SJSA1 (cell line): ENCODE measurements at regions not wholly inside any gene's neighbourhood (a gene's known extent, or its start where the extent isn't known, plus 50 kb on each side); places are given as distances from the start of the nearest gene placed in this dataset.
A peak's percentile ranks its signal among the peaks of the same experiment; 100 is the strongest.

Source experiments
- DNase-seq, 2 experiments: peaks; one replicate each; pipeline ENCODE4 v3.0.0-alpha.2; 2015 to 2020; ENCODE audit warnings: low spot score in 2 of 2, low read depth in 1 of 2
- H3K27ac ChIP-seq: fragments of 250-450 bp; sonication (Bioruptor Pico); 2 replicates; pipeline ENCODE4 v1.5.1; 2020; ENCODE audit warnings: mild to moderate bottlenecking, moderate library complexity
- H3K27me3 ChIP-seq: fragments of 250-450 bp; sonication (Bioruptor Pico); replicated peaks from 2 replicates; pipeline ENCODE4 v1.5.1; 2020; ENCODE audit warnings: mild to moderate bottlenecking, moderate library complexity
- H3K36me3 ChIP-seq: fragments of 250-450 bp; sonication (Bioruptor Pico); 2 replicates; pipeline ENCODE4 v1.5.1; 2020; ENCODE audit warnings: mild to moderate bottlenecking
- H3K4me1 ChIP-seq: fragments of 250-450 bp; sonication (Bioruptor Pico); replicated peaks from 2 replicates; pipeline ENCODE4 v1.6.1; 2021; ENCODE audit warnings: mild to moderate bottlenecking
- H3K4me3 ChIP-seq: fragments of 250-450 bp; sonication (Bioruptor Pico); 2 replicates; pipeline ENCODE4 v1.5.1; 2020; ENCODE audit warnings: mild to moderate bottlenecking
- H3K9me3 ChIP-seq: fragments of 250-450 bp; sonication (Bioruptor Pico); replicated peaks from 2 replicates; pipeline ENCODE4 v1.5.1; 2020; ENCODE audit warnings: mild to moderate bottlenecking

DNA sequence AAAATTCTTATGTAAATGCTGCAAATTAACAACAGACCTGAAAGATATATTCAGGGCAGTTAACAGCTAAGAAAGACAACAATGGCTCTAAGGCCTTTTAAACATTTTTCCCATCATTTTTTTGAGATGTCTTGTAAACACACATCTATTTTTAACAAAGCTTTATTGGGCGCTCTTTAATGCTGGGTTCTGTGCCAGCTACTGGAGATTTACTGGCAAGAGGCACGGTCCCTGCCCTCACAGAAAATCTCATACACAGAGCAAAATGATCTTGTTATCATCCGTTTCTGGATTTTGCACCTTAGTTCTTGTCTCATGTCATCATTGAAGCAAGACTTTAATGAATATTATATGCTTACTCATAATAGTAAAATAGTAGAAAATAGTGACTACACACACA lies 1022.3 kb upstream of the WWC1 start:
- peaks cover 21% of the 10 kb centered on the region for H3K4me1 ChIP-seq
- no peaks in the 10 kb centered on the region for H3K9me3 ChIP-seq

GRCh38 chr5:167271081-167271480 lies 1020.4 kb upstream of the WWC1 start:
- Histone ChIP-seq H3K36me3 (no peaks in the 10 kb centered on the region), H3K4me3 (no peak overlapping the region), H3K27me3 (no peaks in the 10 kb centered on the region), H3K9me3 (no peaks in the 10 kb centered on the region), H3K4me1 (peaks cover 22% of the 10 kb centered on the region), H3K27ac (no peak overlapping the region)
- no peak for DNase-seq

More for the DNA sequence above, 1022.3 kb upstream of the WWC1 start:
- DNase-seq = peak in 1 of 2 experiments; percentile 13
- H3K36me3 ChIP-seq = no peaks in the 10 kb centered on the region
- no peaks in the 10 kb centered on the region for H3K27me3 ChIP-seq
- H3K4me3 ChIP-seq = no peak overlapping the region
- peak overlapping the region; percentile 2; the same call in 1 of the 2 replicates for H3K27ac ChIP-seq

DNA sequence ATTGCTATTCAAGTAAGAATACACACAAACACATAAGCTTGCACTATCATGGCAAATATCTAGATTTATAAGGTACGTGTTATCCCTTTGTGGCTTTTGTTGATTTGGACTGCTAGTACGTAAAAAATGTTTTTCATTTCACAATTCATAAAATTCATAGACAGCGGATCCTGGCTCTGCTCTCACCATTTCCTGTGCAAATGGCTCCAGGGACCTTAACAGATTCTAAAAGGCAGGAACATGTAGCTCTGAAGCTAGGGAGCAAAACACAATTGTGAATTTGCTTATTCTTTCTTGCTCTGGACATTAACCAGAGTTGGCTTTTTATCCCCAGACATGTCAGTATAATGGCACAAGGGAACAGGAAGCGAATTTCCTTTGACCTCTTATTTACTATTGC lies 1019.9 kb upstream of the WWC1 start:
- no peak for DNase-seq
- no peaks in the 10 kb centered on the region for H3K27me3 ChIP-seq
- H3K4me3 ChIP-seq = no peak overlapping the region
- H3K27ac ChIP-seq = no peak overlapping the region
- no peaks in the 10 kb centered on the region for H3K36me3 ChIP-seq
- H3K4me1 ChIP-seq = peaks cover 22% of the 10 kb centered on the region
- no peaks in the 10 kb centered on the region for H3K9me3 ChIP-seq

GRCh38 chr5:167280111-167280510 lies 1011.3 kb upstream of the WWC1 start:
- Histone ChIP-seq H3K9me3 (no peaks in the 10 kb centered on the region), H3K36me3 (no peaks in the 10 kb centered on the region), H3K27me3 (no peaks in the 10 kb centered on the region), H3K4me3 (no peak overlapping the region), H3K4me1 (peaks cover 10% of the 10 kb centered on the region), H3K27ac (no peak overlapping the region)
- no peak for DNase-seq

DNA sequence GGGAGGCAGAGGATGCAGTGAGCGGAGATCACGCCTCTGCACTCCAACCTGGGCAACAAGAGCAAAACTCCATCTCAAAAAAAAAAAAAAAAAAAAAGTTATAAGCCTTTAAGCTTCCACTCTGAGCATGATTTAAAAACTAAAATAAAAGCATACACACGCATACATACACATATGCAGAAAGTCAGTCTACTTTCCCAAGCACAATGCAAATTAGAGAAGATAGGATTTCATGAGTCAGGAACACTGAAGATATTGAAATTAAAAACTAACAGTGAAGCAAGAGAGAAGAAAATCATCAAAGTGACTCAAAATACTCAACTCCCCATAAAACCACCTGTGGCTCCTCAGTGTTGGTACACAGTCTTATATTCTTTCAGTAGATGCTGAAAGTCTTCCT lies 1009.5 kb upstream of the WWC1 start:
- H3K27me3 ChIP-seq = no peaks in the 10 kb centered on the region
- no peaks in the 10 kb centered on the region for H3K9me3 ChIP-seq
- H3K4me3 ChIP-seq = no peak overlapping the region
- no peak for DNase-seq
- H3K36me3 ChIP-seq = no peaks in the 10 kb centered on the region
- H3K4me1 ChIP-seq = peaks cover 10% of the 10 kb centered on the region
- no peak overlapping the region for H3K27ac ChIP-seq

DNA sequence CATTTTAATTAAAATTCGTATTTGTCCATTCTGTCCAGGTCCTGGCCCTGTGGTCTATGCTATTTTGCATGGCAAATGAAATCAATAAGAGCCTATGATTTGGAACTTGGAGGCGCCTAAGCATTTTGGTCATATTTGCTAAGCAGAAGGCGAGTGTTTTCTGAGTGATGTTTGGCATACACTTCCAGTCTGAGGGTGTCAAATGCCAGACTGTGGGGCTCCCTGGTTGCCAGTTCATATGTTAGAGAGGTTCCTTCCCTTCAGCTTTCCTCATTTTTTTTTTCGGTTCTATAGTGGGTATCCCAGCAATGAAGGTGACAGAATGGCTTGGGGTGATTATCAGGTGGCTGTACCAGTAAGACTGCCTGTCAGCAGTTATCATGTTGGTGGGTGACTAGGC lies 1007.8 kb upstream of the WWC1 start:
- DNase-seq = no peak
- Histone ChIP-seq H3K27ac (no peak overlapping the region), H3K4me1 (peaks cover 10% of the 10 kb centered on the region), H3K9me3 (no peaks in the 10 kb centered on the region), H3K27me3 (no peaks in the 10 kb centered on the region), H3K4me3 (no peak overlapping the region), H3K36me3 (no peaks in the 10 kb centered on the region)

- DNase-seq = no peak
- no peak overlapping the region for H3K4me3 ChIP-seq
- H3K9me3 ChIP-seq = no peaks in the 10 kb centered on the region
- no peaks in the 10 kb centered on the region for H3K27me3 ChIP-seq
- H3K36me3 ChIP-seq = no peaks in the 10 kb centered on the region
- no peak overlapping the region for H3K27ac ChIP-seq
- peaks cover 10% of the 10 kb centered on the region for H3K4me1 ChIP-seq
Measured at GRCh38 chr5:167284222-167284890, 1007.1 kb upstream of the WWC1 start.

GRCh38 chr5:167285591-167285990 lies 1005.9 kb upstream of the WWC1 start:
- Histone ChIP-seq H3K9me3 (no peaks in the 10 kb centered on the region), H3K36me3 (no peaks in the 10 kb centered on the region), H3K4me1 (peaks cover 10% of the 10 kb centered on the region), H3K27me3 (no peaks in the 10 kb centered on the region), H3K27ac (no peak overlapping the region), H3K4me3 (no peak overlapping the region)
- DNase-seq = no peak

DNA sequence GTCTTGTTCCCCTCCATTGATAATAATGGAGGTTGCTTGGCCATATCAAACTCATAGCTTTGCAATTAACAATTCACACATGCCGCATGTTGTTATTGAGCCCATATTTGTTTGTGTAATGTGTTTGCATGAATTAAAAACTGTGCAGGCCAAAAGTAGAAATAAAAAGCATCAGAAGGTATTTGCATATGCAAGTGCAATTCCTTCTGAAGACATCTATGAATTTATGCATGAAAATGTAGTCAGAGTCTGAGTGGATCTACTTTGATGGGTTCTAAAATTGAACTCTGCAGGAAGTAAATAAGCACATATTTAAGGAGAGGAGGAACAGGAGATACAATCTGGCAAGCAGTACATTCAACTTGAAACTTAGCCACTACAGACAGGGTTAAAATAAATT lies 1004.6 kb upstream of the WWC1 start:
- no peak overlapping the region for H3K27ac ChIP-seq
- no peak overlapping the region for H3K4me3 ChIP-seq
- no peak for DNase-seq
- no peaks in the 10 kb centered on the region for H3K9me3 ChIP-seq
- peaks cover 10% of the 10 kb centered on the region for H3K4me1 ChIP-seq
- no peaks in the 10 kb centered on the region for H3K27me3 ChIP-seq
- H3K36me3 ChIP-seq = no peaks in the 10 kb centered on the region

DNA sequence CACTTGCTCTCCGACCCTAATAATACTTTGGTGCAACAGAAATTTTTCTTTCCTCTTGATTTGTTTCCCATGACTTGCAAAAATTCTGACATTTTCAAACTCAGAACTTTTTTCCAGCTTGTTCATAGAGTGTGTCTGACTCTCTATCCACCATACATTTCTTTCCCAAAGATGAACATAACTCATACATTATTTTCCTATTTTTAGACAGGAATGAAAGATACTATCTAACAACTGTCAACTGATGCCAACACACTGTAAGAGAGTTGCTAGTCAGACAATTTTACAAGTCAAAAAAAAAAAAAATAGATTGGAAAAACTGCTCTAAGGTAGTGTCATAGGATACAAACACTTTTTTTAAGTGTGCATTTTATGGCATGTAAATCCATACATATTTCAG lies 1001.0 kb upstream of the WWC1 start:
- H3K27ac ChIP-seq = no peak overlapping the region

GRCh38 chr5:167294882-167295680 lies 996.4 kb upstream of the WWC1 start:
- Histone ChIP-seq H3K4me1 (peaks cover 38% of the 10 kb centered on the region), H3K27me3 (no peaks in the 10 kb centered on the region), H3K36me3 (no peaks in the 10 kb centered on the region), H3K27ac (peak overlapping the region; percentile 99), H3K4me3 (peak overlapping the region; percentile 4), H3K9me3 (no peaks in the 10 kb centered on the region)
- DNase-seq = peak; percentile 78 to 99

More for the DNA sequence above, 1001.0 kb upstream of the WWC1 start:
- H3K4me3 ChIP-seq = no peak overlapping the region
- DNase-seq = no peak
- no peaks in the 10 kb centered on the region for H3K36me3 ChIP-seq
- no peaks in the 10 kb centered on the region for H3K27me3 ChIP-seq
- peaks cover 19% of the 10 kb centered on the region for H3K4me1 ChIP-seq
- no peaks in the 10 kb centered on the region for H3K9me3 ChIP-seq

GRCh38 chr5:167295681-167296005 lies 995.8 kb upstream of the WWC1 start:
- Histone ChIP-seq H3K4me3 (no peak overlapping the region), H3K27me3 (no peaks in the 10 kb centered on the region), H3K4me1 (peaks cover 38% of the 10 kb centered on the region), H3K36me3 (no peaks in the 10 kb centered on the region), H3K9me3 (no peaks in the 10 kb centered on the region), H3K27ac (peak overlapping the region; percentile 99)
- no peak for DNase-seq

- H3K27ac ChIP-seq = peak overlapping the region; percentile 99
- no peaks in the 10 kb centered on the region for H3K36me3 ChIP-seq
- peak in 1 of 2 experiments; percentile 43 for DNase-seq
- no peaks in the 10 kb centered on the region for H3K9me3 ChIP-seq
- H3K27me3 ChIP-seq = no peaks in the 10 kb centered on the region
- no peak overlapping the region for H3K4me3 ChIP-seq
- H3K4me1 ChIP-seq = peaks cover 38% of the 10 kb centered on the region
Measured at GRCh38 chr5:167296066-167296465, 995.4 kb upstream of the WWC1 start.

GRCh38 chr5:167296661-167297060 lies 994.8 kb upstream of the WWC1 start:
- peak overlapping the region; percentile 99 for H3K27ac ChIP-seq
- peak; percentile 63 to 71 for DNase-seq
- peaks cover 38% of the 10 kb centered on the region for H3K4me1 ChIP-seq
- no peaks in the 10 kb centered on the region for H3K9me3 ChIP-seq
- no peaks in the 10 kb centered on the region for H3K27me3 ChIP-seq
- H3K36me3 ChIP-seq = no peaks in the 10 kb centered on the region
- no peak overlapping the region for H3K4me3 ChIP-seq
